SHP77 treated with DMSO at 0.1 percent for 48 hours (cell line): ENCODE measurements at regions not wholly inside any gene's neighbourhood (a gene's known extent, or its start where the extent isn't known, plus 50 kb on each side); places are given as distances from the start of the nearest gene placed in this dataset.
"Not testable (repeated sequence)": the region's sequence is repeated elsewhere in the genome, so short reads cannot be mapped to it uniquely, and the experiment has no call there.

ENCODE experiments used
- DNase-seq: peaks from one replicate; lab custom pipeline; 2025; lab: John Stamatoyannopoulos, UW

GRCh38 chr20:23299673-23300050, 50.9 kb upstream of the NXT1 start:
- no peak for DNase-seq

- DNase-seq: no peak
Observed at GRCh38 chr20:23298926-23299672, 51.5 kb upstream of the NXT1 start.

- no peak for DNase-seq
Observed at GRCh38 chr20:23298155-23298554, 52.4 kb upstream of the NXT1 start.

- no peak for DNase-seq
Observed at GRCh38 chr20:23296841-23297701, 53.5 kb upstream of the NXT1 start.

GRCh38 chr20:23295934-23296333, 54.7 kb upstream of the NXT1 start:
- DNase-seq: no peak

GRCh38 chr20:23294671-23295070, 55.9 kb upstream of the NXT1 start:
- no peak for DNase-seq

GRCh38 chr20:23294166-23294565, 56.4 kb upstream of the NXT1 start:
- no peak for DNase-seq

GRCh38 chr20:23293689-23294088, 56.9 kb upstream of the NXT1 start:
- DNase-seq: no peak

- not testable (repeated sequence) for DNase-seq
Observed at GRCh38 chr20:23292311-23292710, 58.3 kb upstream of the NXT1 start.

GRCh38 chr20:23291575-23292240, 58.9 kb upstream of the NXT1 start:
- DNase-seq: no peak

- no peak for DNase-seq
Observed at GRCh38 chr20:23290761-23291574, 59.6 kb upstream of the NXT1 start.

- DNase-seq: no peak
Observed at GRCh38 chr20:23289724-23290395, 60.7 kb upstream of the NXT1 start.

GRCh38 chr20:23289249-23289648, 61.3 kb upstream of the NXT1 start:
- DNase-seq: no peak

- no peak for DNase-seq
Observed at GRCh38 chr20:23287354-23288190, 63.0 kb upstream of the NXT1 start.

GRCh38 chr20:23286346-23286745, 64.2 kb upstream of the NXT1 start:
- DNase-seq: no peak

- no peak for DNase-seq
Observed at GRCh38 chr20:23285536-23285935, 65.1 kb upstream of the NXT1 start.

- no peak for DNase-seq
Observed at GRCh38 chr20:23284009-23284408, 66.6 kb upstream of the NXT1 start.

GRCh38 chr20:23283096-23283850, 67.3 kb upstream of the NXT1 start:
- DNase-seq: no peak

GRCh38 chr20:23282546-23282945, 68.0 kb upstream of the NXT1 start:
- DNase-seq: no peak

- no peak for DNase-seq
Observed at GRCh38 chr20:23282111-23282510, 68.5 kb upstream of the NXT1 start.
